HG03135 (cell line): ENCODE measurements at regions not wholly inside any gene's neighbourhood (a gene's known extent, or its start where the extent isn't known, plus 50 kb on each side); places are given as distances from the start of the nearest gene placed in this dataset.

ENCODE experiments used
- ATAC-seq: cut with Tn5 transposase; IDR thresholded peaks from one replicate; pipeline ENCODE4 v1.9.1; 2021; ENCODE audit warnings: mild to moderate bottlenecking, moderate library complexity; ENCODE audit not compliant: unreplicated experiment

- ATAC-seq: no peak
Measured at GRCh38 chr10:130580975-130581374, 444.8 kb downstream of the GLRX3 start.

- no peak for ATAC-seq
Measured at GRCh38 chr10:130587718-130588117, 451.5 kb downstream of the GLRX3 start.

DNA sequence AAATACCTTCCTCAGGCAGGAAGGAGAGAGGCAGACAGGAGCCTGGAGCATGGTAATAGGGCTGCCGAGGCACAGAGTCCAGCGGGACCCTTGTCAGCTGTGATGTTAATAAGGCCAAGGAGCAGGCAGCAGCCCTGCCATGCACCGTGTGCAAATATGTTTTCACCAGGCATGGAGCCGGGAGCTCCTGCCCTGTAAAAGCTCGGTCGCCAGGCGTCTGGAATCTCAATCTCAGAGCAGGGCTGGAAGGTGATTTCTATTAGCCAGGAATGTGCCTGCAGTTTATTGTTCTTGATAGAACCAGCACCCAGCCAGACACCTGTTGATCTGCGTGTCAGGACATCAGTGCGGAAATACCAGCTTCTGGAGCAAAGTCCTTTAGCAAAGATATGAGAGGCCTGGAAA, 469.8 kb downstream of the GLRX3 start:
- no peak for ATAC-seq

DNA sequence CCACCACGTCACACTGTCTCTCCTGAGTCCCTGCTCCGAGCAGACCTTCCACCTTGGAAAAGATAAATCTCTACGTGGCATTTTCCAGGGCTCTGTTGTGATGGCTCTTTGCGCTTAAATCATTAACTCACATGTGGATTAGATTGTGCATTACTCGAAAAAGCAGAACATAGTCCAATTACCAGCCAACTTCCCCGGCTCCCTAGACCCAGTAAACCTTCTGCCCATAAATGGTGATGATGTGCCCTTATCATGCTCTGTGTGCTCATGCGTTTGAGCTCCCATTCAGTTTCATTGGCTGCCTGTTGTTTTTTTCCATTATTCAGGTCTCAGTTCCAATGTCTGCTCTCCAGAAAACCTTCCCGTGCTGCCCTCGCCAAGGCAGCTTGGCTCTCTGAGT, 471.2 kb downstream of the GLRX3 start:
- ATAC-seq: no peak

- ATAC-seq: no peak
Measured at GRCh38 chr10:130611239-130611638, 475.0 kb downstream of the GLRX3 start.

- ATAC-seq: no peak
Measured at GRCh38 chr10:130615457-130615856, 479.3 kb downstream of the GLRX3 start.

- ATAC-seq: no peak
Measured at GRCh38 chr10:130617985-130618384, 481.8 kb downstream of the GLRX3 start.

GRCh38 chr10:130618647-130619046, 482.5 kb downstream of the GLRX3 start:
- ATAC-seq: no peak

- no peak for ATAC-seq
Measured at GRCh38 chr10:130621231-130621775, 485.1 kb downstream of the GLRX3 start.

GRCh38 chr10:130623680-130624267, 487.6 kb downstream of the GLRX3 start:
- no peak for ATAC-seq

GRCh38 chr10:130627346-130628045, 491.3 kb downstream of the GLRX3 start:
- ATAC-seq: no peak

DNA sequence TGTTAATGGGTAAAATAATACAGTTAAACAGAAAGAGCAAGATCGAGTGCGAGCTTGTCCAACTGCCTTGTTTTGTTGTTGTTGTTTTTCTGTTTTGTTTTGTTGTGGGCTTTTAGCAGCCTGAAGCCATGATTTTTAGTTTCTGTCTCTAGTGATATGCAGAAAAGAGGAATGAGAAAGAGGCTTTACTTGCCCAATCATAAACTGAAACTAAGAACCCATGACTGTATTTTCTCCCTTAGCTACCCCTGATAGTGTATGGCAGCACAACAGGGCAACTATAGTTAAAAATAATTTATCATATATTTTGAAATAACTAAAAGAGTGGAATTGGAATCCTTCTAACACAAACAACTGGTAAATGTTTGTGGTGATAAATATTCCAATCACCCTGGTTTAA, 493.9 kb downstream of the GLRX3 start:
- ATAC-seq: no peak

- ATAC-seq: no peak
Measured at GRCh38 chr10:130631142-130632096, 495.2 kb downstream of the GLRX3 start.

DNA sequence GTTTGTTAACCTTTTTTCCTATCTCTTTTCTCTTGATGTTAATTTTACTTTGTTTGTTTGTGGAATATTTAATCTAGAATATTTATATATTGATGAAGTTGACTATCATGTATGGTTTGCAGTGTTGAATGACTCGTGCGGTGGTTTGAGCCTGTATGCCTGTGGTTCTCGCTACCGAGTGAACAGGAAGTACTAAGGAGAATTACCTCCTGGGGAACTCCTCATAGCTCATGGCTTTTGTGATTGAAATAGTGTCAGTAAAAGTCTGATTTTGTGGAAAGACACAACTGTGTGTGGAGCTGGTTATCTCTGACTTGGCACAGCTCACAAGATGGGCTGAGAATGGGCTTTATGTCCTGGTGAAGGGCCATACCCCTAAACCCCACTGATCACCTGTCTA, 498.6 kb downstream of the GLRX3 start:
- no peak for ATAC-seq

GRCh38 chr10:130635528-130635927, 499.3 kb downstream of the GLRX3 start:
- ATAC-seq: no peak

DNA sequence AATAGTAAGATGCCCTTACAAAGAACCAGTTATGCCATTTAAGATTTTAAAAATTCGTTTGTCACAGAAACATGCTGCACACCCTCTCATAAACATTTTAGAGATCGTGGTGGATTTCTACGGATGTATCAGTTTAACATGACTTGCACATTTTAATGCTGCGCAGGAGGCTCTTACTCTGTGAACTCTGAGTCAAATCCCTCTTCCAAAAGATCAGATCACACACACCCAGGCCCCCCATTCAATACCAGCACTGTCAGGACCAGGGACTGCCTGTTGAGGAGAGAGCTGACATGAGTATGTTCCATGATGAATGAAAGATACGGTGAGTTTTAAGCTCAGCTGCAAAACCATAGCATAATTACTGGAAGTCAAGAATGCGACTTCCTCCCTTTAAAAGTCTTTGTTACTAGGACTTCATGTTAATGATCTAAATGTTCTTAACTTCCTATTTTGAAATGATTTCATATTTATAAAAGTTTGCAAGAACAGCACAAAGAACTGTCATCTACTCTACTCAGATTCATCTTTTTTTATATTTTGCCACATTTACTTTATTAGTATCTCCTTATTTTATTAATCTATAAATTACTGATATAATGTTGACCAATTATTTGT, 500.2 kb downstream of the GLRX3 start:
- ATAC-seq: no peak

DNA sequence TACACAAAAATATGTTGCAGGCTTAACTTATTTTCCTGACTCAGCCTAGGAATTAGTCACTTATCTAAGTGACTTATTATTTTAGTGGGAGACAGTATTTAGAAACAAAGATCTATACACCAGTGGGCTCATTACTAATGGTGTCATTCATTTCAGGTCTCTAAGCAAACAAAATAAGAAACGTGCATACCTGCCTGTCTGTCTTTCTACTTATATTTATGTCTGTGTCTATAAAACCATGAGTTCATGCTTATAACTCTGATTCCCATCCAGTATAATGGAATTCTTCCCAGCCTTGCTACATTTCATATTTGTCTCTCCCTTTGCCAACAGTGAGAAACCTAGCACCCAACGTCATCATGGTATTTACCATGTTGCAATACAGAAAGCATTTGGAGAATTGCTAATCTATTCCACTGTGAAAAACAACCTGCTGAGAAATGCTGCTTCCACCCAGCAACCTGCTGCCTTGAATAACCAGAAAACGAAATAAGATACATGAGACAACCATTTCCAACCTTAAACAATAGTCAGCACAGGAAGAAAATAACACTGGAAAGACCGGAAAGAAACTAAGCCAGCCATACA, 501.0 kb downstream of the GLRX3 start:
- no peak for ATAC-seq

GRCh38 chr10:130638991-130639390, 502.8 kb downstream of the GLRX3 start:
- no peak for ATAC-seq

- no peak for ATAC-seq
Measured at GRCh38 chr10:130642926-130643325, 506.7 kb downstream of the GLRX3 start.

- no peak for ATAC-seq
Measured at GRCh38 chr10:130647341-130647740, 511.1 kb downstream of the GLRX3 start.

- ATAC-seq: no peak
Measured at GRCh38 chr10:130648807-130649206, 512.6 kb downstream of the GLRX3 start.
